Fibroblast of villous mesenchyme (primary cell): ENCODE measurements at regions not wholly inside any gene's neighbourhood (a gene's known extent, or its start where the extent isn't known, plus 50 kb on each side); places are given as distances from the start of the nearest gene placed in this dataset.

Source experiments
- DNase-seq: peaks from one replicate; pipeline ENCODE4 v3.0.0-alpha.2; 2010; ENCODE audit warnings: low read depth
- H3K4me3 ChIP-seq: 2 replicates; pipeline ENCODE4 v1.5.1; 2011; ENCODE audit warnings: low read depth, mild to moderate bottlenecking, low read length
- TF ChIP-seq, protein P1 (sequence below): IDR thresholded peaks from 2 replicates; pipeline ENCODE4 v1.5.1; 2012; ENCODE audit warnings: low read depth, mild to moderate bottlenecking, low read length; ENCODE audit not compliant: insufficient read depth

DNA sequence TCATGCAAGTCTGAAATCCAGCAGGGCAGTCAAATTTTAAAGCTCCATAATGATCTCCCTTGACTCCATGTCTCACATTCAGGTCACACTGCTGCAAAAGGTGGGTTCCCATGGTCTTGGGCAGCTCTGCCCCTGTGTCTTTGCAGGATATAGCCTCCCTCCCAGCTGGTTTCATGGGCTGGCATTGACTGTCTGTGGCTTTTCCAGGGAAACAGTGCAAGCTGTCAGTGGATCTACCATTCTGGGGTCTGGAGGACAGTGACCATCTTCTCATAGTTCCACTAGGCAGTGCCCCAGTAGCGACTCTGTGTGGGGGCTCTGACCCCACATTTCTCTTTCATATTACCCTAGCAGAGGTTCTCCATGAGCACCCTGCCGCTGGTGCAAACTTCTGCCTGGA is 220.6 kb upstream of the COPS8 start:
- DNase-seq: no peak
- H3K4me3 ChIP-seq: no peak overlapping the region
- TF ChIP-seq, protein P1, sequence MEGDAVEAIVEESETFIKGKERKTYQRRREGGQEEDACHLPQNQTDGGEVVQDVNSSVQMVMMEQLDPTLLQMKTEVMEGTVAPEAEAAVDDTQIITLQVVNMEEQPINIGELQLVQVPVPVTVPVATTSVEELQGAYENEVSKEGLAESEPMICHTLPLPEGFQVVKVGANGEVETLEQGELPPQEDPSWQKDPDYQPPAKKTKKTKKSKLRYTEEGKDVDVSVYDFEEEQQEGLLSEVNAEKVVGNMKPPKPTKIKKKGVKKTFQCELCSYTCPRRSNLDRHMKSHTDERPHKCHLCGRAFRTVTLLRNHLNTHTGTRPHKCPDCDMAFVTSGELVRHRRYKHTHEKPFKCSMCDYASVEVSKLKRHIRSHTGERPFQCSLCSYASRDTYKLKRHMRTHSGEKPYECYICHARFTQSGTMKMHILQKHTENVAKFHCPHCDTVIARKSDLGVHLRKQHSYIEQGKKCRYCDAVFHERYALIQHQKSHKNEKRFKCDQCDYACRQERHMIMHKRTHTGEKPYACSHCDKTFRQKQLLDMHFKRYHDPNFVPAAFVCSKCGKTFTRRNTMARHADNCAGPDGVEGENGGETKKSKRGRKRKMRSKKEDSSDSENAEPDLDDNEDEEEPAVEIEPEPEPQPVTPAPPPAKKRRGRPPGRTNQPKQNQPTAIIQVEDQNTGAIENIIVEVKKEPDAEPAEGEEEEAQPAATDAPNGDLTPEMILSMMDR: no peak

- no peak for DNase-seq
- TF ChIP-seq, protein P1: no peak
Observed at GRCh38 chr2:236866542-236867340, 218.9 kb upstream of the COPS8 start.

GRCh38 chr2:236867441-236868260 is 218.0 kb upstream of the COPS8 start:
- no peak for DNase-seq
- H3K4me3 ChIP-seq: no peak overlapping the region
- TF ChIP-seq, protein P1: no peak

More at GRCh38 chr2:236866542-236867340, 218.9 kb upstream of the COPS8 start:
- H3K4me3 ChIP-seq: no peak overlapping the region

- peak; percentile 78 for DNase-seq
- TF ChIP-seq, protein P1: no peak
- no peak overlapping the region for H3K4me3 ChIP-seq
Observed at GRCh38 chr2:236870370-236870769, 215.3 kb upstream of the COPS8 start.

DNA sequence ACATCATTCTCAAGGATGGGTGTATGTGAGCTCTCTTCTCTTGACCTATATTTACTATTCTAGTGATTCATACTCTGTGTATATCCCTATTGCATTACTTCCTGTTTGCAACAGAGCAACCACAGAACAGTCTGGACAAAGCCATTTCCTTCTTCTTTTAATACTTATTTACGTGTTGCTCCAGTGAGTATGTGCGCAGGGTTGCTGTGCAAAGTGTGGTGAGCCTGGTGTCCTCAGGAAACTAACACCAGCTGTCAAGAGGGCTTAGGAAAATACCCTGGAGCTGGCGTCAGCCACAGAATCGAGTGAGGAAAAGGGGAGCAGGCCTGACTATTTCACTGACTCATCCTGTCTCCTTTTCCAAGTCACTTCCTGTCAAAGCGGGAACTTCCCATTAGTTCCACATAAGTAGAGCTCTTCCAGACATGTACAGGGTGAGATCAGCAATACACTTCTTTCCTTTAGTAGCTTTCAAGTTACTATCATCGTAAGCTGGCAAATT is 214.1 kb upstream of the COPS8 start:
- H3K4me3 ChIP-seq: no peak overlapping the region
- TF ChIP-seq, protein P1: no peak
- DNase-seq: peak; percentile 100

- DNase-seq: no peak
- H3K4me3 ChIP-seq: no peak overlapping the region
- TF ChIP-seq, protein P1: no peak
Observed at GRCh38 chr2:236872015-236872414, 213.7 kb upstream of the COPS8 start.
